GM12864 (cell line): ENCODE measurements at regions not wholly inside any gene's neighbourhood (a gene's known extent, or its start where the extent isn't known, plus 50 kb on each side); places are given as distances from the start of the nearest gene placed in this dataset.

Source experiments
- DNase-seq: peaks from one replicate; pipeline ENCODE4 v3.0.0-alpha.2; 2011; ENCODE audit warnings: low read depth
- H3K4me3 ChIP-seq: 2 replicates; pipeline ENCODE4 v1.5.1; 2011; ENCODE audit warnings: mild to moderate bottlenecking, low read depth, low read length, control low read depth
- CTCF ChIP-seq: IDR thresholded peaks from 2 replicates; pipeline ENCODE4 v1.5.1; 2011; ENCODE audit warnings: low read depth, mild to moderate bottlenecking, moderate library complexity, low read length, control low read depth, inconsistent platforms; ENCODE audit errors: missing control alignments

DNA sequence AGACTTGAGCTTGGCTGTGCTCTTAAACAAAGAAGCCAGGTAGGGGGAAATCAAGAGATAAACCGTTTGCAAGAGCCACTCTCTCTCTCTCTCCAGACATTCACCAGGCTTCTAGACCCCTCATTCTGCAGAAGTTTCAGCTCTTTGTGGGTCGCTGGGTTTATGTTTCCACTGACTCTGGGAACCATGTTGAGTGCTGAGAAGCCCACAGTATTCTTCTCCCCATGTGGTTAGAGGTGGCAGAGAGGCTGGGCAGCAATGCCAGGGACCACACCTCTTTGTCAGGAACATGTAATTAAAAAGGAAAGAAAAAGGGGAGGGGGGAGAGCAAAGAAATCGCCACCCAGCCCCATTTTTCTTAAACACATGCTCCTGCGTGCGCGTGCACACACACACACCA is 154.8 kb upstream of the SOX9 start:
- no peak for TF ChIP-seq CTCF
- DNase-seq, result no peak
- no peak overlapping the region for H3K4me3 ChIP-seq

GRCh38 chr17:71966459-71967313 is 154.1 kb upstream of the SOX9 start:
- DNase-seq, result no peak
- no peak overlapping the region for H3K4me3 ChIP-seq
- TF ChIP-seq CTCF, result no peak

GRCh38 chr17:71969500-71969899 is 151.3 kb upstream of the SOX9 start:
- no peak for DNase-seq
- no peak for TF ChIP-seq CTCF
- no peak overlapping the region for H3K4me3 ChIP-seq

DNA sequence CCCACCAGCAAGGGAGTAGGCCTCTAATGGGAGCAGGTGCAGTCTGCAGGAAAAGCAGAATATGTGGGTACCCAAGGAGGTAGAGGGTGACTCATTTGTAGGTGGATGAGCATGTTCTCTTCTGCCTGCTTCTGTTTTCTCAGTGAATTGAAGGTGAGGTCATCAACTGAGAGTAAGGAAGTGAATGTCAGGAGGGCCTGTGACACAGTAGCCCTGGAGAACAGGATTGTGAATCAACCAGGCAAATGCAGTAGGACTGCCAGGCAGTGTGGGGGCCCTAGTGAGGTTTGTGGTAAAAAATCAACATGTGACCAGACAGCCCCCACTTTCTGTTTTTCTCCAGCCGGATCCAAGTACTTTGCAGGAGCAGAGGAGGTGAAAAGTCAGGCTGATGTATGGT is 150.5 kb upstream of the SOX9 start:
- no peak overlapping the region for H3K4me3 ChIP-seq
- TF ChIP-seq CTCF, result no peak
- DNase-seq, result no peak

DNA sequence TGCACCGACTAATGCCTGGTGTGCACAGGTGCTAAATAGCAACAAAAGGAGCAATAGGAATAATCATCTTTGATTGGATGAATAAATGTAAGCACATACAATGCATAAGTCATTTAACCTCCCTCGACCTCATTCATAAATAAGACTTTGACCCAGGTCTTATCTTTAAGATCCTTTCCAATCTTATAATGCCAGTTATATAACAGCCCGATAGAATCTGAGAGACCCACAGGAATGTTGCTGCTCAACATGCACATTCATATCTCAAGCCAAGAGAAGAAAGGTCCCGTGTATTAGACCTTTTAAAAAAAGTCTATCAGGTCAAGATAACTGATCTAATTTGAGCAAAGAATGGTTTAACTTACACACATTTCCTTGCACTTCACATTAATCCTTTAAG is 146.8 kb upstream of the SOX9 start:
- H3K4me3 ChIP-seq, result no peak overlapping the region
- DNase-seq, result no peak
- no peak for TF ChIP-seq CTCF

GRCh38 chr17:71975331-71975801 is 145.5 kb upstream of the SOX9 start:
- H3K4me3 ChIP-seq, result no peak overlapping the region
- TF ChIP-seq CTCF, result no peak
- DNase-seq, result no peak
